GM18907 (cell line): ENCODE measurements at regions not wholly inside any gene's neighbourhood (a gene's known extent, or its start where the extent isn't known, plus 50 kb on each side); places are given as distances from the start of the nearest gene placed in this dataset.
"Not testable (repeated sequence)": the region's sequence is repeated elsewhere in the genome, so short reads cannot be mapped to it uniquely, and the experiment has no call there.

Experiments used
- ATAC-seq: cut with Tn5 transposase; IDR thresholded peaks from one replicate; pipeline ENCODE4 v1.9.1; 2021; ENCODE audit warnings: mild to moderate bottlenecking, moderate library complexity; ENCODE audit not compliant: unreplicated experiment

- not testable (repeated sequence) for ATAC-seq
Observed at GRCh38 chr7:112592565-112593263, 111.9 kb downstream of the LSMEM1 start.

DNA sequence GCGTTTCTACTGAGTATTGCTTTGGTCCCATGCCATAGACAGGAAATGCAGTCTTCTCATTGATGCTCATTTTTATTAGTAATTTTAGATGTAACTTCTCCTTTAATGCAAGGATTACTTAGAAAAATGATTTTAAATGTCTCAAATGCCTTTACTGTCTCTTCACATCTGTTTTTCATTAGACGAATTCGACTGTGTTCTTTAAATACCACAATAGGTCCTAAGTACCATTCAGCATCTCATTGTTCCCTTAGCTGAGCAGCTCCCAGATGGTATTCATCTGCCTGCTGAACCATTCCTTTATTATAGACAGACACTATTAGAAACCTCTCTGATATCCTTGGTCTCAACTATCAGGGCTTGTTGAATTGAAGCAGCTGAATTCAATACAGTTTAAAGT lies 113.6 kb downstream of the LSMEM1 start:
- ATAC-seq, result no peak

- ATAC-seq, result no peak
Observed at GRCh38 chr7:112596260-112596659, 115.5 kb downstream of the LSMEM1 start.

DNA sequence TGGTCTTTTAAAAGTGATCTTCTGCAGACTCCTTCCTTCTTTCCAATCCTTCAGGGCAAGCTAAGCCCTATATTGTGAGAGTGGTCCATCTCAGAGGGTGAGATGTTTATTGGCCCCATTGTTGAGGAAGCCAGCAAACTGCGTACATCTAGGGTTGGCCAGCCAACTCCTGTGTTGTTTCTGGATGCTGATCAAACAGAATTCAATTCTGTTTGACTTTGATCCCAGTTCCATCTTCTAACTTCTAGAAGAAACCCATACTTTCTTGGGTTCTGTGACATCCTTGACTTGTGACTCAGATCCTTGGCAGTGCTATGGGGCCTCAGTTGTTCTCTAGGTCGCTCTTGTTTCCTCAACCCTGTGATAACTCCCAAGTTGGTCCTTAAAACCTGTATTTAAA lies 116.2 kb downstream of the LSMEM1 start:
- no peak for ATAC-seq

DNA sequence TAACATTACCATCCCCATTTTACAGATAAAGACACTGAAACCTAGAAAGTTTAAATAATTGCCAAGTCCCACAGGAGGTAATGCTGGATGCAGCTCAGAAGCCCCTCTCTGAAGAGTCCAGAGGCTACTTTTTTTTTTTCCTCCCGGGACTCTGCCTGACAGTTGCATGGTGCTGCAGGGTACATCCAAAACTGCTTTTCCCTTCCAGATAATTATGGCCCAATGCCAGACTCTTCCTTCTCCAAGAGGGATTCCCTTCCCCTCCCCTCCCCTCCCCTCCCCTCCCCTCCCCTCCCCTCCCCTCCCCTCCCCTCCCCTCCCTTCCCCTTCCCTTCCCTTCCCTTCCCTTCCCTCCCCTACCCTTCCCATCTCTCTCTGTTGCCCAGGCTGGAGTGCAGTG lies 122.9 kb downstream of the LSMEM1 start:
- no peak for ATAC-seq

- no peak for ATAC-seq
Observed at GRCh38 chr7:112610636-112611035, 129.8 kb downstream of the LSMEM1 start.

GRCh38 chr7:112615701-112616100 lies 134.9 kb downstream of the LSMEM1 start:
- no peak for ATAC-seq

GRCh38 chr7:112616295-112616694 lies 135.5 kb downstream of the LSMEM1 start:
- ATAC-seq, result no peak

GRCh38 chr7:112619343-112619742 lies 138.6 kb downstream of the LSMEM1 start:
- ATAC-seq, result no peak

DNA sequence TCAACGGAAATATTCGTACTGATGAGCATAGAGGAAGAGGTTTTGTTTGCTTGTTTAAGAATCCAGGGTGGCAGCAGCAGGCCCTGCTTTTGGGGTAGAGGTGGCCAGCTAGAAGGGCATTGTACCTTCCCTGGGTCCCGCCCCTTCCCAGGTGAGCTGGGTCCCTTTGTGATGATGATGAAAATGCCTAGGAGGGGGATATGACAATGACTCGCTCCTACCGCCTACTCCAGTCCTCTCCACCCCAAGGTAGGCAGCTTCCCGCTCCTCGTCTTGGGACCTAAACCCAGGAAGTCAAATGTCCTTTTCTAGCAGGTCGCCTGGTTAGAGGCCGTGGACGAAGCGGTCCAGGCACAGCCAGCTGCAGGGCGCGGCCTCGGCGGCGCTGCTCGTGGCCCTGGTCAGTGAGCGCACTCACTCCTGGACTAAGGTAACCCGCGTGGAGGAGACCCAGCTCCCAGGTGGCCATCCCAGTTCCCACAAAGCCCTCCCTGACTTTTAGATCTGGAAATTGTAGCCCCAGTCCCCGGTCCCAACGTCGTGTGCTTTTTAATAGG lies 141.4 kb downstream of the LSMEM1 start:
- ATAC-seq, result no peak

DNA sequence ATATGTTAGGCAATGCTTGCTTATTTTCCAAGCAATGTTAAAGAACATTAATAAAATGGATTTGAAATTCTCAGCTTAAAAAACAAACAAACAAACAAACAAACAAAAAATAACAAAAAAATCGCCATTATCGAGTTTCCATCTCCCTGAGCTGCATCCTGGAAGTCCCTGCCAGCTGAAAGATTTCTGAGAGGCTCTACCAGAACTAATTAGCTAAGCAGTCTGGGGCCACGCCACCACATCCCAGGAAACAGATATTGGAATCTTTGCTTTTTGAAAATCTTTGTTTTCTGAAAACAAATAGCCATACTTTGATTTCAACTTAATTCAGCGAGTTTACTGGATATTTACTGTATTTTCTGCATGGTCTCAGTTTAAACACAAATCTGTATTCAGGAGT lies 143.6 kb downstream of the LSMEM1 start:
- ATAC-seq, result no peak

DNA sequence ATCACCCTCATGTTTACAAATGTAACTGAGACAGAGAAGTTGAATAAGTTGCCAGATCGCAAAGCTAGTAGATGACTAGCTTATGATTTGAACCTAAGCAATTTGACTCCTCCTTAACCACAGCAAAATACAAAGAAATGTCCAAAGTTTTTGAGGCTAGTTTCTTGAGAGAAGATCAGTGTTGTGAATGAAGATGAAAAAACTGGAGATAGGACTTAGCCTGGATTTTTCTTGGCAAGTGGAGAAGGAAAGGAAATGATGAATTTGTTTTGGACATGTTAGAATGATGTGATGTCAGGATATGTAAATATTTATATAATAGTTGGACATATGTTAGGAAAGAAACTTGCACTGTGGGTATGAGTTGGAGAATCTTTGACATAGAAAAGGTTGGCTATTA lies 149.8 kb downstream of the LSMEM1 start:
- ATAC-seq, result no peak

- no peak for ATAC-seq
Observed at GRCh38 chr7:112634107-112634506, 153.3 kb downstream of the LSMEM1 start.

DNA sequence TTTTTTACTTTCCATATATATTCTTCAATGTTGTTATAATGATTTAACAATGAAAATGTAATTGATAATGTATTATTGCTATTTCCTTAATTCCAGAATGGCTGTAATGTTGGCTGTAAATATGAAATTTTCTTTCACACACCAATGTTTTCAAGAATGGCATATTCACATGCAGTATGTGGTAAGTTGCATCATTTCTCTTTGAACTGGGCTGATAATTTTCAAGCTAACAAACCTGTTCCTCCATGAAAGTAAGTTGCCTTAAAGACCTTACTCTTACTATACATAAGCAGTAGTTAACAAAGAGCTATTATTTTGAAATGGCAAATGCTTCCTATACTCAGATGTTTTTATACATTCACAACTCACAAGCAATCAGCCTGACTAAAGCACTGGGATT lies 154.5 kb downstream of the TMEM168 start:
- ATAC-seq, result no peak

GRCh38 chr7:112638675-112639400 lies 151.4 kb downstream of the TMEM168 start:
- ATAC-seq, result no peak

DNA sequence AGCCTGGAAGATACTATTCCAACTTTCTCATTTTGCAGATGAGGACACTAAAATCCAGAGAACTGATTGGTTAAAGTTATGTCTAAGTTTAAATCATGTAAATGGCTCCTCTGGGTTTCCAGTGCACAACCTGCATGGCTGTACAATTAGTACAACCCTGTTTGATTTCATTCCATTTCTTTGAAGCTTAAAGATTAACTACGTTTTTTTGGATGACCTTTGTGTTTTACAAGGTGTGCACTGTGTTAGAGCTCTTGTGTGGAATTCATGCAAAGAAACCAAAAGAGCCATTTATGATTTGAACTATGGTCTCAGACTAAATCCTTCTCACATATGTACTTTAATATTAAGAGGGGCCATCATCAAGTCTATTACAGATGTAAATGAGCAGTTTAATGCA lies 149.5 kb downstream of the TMEM168 start:
- no peak for ATAC-seq

GRCh38 chr7:112646783-112647182 lies 143.4 kb downstream of the TMEM168 start:
- no peak for ATAC-seq

GRCh38 chr7:112648781-112649180 lies 141.4 kb downstream of the TMEM168 start:
- ATAC-seq, result no peak

DNA sequence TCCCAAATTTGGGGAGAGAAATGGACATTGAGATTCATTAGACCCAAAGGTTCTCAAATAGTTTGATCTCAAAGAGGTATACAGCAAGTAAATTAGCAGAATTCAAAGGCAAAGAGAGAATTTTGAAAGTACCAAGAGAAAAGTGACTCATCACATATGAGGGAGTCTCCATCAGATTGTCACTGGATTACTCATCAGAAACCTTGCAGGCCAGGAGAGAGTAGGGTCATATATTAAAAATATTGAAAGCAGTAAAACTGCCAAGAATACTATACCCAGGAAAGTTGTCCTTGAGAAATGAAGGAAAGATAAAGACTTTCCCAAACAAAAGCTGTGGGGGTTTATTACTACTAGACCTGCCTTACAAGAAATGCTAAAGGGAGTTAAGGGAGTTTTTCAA lies 140.6 kb downstream of the TMEM168 start:
- ATAC-seq, result no peak

DNA sequence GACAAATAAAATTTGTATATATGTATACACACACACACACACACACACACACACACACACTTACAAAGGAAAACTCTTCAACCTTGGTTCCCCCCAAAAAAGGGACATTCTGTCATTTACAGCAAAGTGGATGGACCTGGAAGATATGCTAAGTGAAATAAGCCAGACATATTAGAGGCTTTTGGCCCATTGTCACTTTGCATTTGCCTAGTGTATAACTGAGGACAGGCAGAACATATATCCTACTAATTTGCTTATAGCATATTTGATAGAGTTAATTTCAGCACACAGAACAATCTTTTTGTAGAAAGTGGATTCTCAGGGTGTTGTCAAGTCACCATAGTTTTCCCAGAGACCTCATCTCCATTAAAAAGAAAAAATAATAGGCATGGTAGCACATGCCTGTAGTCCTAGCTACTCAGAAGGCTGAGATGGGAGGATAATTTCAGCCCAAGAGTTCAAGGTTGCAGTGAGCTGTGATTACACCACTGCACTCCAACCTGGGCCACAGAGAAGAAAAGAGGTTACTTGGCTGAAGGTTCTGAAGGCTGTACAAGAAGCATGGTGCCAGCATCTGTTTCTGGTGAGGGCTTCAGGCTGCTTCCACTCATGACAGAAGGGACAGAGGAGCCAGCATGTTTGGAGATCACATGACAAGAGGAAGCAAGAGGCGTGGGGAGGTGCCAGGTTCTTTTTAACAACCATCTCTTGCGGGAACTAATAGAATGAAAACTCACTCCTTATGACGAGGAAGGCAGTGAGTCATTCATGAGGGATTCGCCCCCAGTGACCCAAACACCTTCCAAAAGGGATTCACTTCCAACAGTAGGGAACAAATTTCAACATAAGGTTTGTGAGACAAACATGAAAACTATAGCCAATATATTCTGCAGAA lies 135.6 kb downstream of the TMEM168 start:
- no peak for ATAC-seq

- ATAC-seq, result no peak
Observed at GRCh38 chr7:112665709-112666108, 124.5 kb downstream of the TMEM168 start.
